RKO (cell line): ENCODE measurements at regions not wholly inside any gene's neighbourhood (a gene's known extent, or its start where the extent isn't known, plus 50 kb on each side); places are given as distances from the start of the nearest gene placed in this dataset.

Source experiments
- DNase-seq: peaks from one replicate; pipeline ENCODE4 v3.0.0-alpha.2; 2016; ENCODE audit warnings: low spot score

DNA sequence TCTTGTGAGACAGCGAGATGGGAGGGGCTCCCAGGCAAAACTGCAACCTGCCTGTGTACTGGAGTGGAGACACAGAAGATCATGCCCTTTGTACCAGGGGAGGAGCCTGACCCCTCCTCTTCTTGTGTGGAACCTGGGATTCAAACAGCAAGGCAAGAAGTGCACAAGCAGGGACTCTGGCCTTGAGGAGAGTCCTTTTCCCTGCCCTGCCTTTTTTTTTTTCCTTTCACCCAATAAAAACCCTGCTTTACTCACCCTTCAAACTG, 251.8 kb upstream of the OPRM1 start:
- no peak for DNase-seq

DNA sequence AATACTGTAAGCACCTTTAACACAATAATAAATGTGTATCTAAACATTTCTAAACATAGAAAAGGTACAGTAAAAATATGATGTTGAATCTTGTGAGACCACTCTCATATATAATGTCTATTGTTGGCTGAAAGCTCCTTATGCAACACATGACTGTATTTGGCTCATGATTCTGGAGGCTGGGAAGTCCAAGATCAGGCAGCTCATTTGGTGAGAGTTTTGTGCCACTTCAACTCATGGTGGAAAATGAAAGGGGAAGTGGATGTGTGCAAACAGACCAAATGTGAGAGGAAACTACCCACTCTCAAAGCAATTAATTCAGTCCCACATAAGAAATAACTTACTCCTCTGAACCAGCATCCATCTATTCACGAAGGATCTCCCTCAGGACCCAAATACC, 257.7 kb upstream of the OPRM1 start:
- DNase-seq = no peak

DNA sequence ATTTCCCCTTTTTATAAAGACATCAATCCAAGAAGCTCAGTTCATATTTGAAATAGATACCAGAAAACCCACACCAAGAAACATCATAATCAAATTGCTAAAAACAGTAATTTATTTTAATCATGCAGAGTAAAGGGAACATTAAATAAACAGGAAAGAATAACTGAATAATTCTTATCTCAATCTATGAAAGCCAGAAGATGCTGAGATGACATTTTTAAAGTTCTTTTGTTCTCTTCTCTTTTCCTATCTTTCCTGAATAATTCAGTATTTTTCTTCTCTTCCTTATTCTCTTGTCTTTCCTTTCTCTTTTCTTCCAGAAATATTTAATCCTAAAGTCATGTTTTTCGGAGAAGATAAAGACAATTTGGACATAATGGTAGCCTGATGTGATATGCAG, 259.0 kb upstream of the OPRM1 start:
- no peak for DNase-seq

DNA sequence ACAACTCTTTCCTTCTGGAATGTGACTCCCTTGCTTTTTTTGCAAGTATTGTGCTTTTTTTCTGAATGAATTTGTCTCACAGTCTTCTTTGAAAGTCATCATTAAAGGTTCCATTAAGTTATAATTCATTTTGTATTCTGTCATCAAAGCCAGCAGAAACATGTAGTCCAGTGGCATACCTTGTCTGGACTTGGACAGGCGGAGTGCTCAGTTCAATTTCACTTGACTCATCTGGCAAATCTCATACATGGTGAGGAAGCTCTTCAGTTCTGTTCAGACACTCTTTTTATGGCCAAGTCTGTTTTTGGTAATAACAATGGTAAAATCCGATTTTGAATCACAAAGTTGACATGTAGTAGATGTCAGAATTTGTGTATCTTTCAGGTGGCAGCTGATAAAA, 260.8 kb upstream of the OPRM1 start:
- DNase-seq = no peak

DNA sequence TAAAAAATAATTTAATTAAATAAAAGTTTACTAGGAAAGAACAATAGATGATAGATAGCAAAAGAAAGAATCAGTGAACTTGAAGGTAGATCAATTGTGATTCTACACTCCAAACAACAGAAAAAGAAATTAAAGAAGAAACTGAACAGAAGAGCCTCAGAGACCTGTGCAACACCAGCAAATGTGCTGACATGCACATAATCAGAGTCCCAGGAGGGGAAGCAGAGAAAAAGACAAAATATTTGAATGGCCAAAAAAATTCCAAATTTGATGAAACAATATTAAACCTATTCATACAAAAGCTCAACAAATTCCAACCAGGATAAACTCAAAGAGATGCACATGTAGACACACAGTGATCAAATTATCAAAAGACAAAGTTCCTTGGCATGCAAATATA, 267.5 kb upstream of the OPRM1 start:
- no peak for DNase-seq

DNA sequence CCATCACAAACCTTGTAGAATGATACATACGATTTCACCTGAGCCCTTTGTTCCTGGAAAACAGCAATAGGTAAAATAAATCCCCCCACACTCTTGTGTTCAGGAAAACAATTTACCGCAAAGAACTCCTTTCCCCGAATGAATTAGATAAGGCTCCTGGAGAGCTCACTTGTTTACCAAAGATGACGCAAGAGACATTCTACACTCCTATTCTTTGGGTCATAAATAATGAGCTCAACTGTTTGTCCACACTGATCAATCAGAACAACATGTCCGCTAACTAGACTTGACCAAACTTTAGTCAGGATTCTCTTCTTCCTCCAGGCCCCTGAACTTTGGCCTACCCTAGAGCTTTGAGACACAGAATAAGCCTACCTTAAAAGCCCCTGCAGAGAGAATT, 271.9 kb upstream of the OPRM1 start:
- DNase-seq = no peak

DNA sequence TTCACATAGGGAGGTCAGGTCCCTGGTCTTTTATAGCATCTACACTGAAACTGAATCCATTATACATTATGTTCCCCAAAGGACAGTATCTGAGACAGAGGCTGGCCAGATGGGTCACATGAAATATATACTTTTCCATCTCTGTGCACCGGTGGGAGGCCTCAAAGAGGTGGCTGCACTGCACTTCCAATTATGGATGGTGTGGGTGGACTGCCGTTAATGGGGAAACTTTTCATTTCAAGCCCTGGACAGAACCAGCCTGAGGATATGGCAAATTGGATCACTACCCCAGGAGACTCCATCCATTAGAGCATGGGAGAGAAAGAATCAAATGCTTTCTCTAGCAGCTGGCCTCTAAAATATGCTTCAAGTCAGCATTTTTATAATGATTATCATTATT, 280.5 kb upstream of the OPRM1 start:
- DNase-seq = no peak

DNA sequence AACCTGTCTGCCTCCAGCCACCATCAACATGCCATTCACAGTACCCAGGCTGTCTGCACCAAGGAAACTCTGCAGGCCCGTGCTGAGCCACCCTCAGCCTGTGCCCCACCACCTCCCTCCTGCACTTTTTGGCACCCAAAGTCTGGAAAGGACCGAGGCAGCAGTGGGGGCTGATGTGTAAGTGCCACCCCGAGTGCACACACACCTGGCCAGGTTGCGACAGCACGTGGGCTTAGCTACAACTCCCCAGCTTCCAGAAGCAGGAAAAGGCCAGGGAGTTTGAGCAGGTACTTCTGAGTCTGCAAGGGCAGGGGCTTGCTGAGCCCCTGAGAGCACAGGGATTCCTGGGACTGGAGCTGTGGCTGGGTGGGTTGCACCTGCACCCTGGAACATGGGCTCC, 303.3 kb upstream of the OPRM1 start:
- no peak for DNase-seq

DNA sequence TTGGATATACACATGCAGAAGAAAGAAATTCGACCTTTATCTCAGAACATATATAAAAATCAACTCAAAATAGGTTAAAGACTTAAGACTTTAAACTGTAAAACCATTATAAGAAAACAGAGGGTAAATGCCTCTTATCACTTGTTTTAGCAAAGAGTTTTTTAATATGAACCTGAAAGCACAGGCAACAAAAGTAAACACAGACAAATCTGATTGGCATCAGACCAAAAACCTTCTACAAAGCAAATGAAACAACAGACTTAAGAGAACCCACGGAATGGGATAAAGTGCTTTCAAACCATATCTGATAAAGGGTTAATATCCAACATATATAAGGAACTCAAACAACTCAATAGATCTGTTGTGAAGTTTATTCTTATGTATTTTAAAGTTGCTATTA, 309.9 kb upstream of the OPRM1 start:
- no peak for DNase-seq

DNA sequence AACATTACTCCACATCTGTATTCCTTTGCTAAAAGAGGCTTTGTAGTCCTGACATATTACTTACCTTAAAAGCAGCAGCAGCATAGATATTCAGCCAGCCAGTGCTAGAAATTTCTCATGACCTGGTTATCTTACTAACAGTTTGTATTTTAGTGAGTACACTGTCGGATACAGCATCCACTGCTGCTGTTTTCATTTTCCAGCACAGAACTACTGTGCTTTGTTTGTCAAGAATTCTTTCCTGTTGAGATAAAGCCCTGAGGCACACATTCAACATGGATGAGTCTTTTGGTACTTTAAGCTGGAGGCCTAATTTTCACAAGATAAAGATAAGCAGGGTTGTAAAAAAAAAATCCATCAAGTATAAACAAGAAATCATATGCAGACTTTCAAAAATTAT, 311.2 kb upstream of the OPRM1 start:
- DNase-seq = no peak

DNA sequence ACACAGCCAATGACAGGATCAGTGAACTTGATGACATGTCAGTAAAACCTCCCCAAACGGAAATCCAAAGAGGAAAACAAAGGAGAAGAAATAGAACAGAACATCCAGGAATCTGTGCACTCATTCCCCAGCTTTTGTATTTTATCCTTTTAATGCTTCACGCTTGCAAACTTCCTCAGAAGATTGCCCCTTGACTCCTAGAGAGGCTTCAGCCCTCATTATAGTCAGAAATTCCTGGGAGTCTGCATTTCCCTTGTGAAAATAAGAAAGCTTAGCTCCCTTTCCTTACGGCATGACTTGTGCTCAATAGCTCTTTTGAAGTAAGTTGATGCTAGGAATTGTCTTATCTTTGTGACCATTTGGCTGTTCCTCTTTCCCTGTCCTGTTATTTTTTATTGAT, 313.6 kb upstream of the OPRM1 start:
- no peak for DNase-seq

DNA sequence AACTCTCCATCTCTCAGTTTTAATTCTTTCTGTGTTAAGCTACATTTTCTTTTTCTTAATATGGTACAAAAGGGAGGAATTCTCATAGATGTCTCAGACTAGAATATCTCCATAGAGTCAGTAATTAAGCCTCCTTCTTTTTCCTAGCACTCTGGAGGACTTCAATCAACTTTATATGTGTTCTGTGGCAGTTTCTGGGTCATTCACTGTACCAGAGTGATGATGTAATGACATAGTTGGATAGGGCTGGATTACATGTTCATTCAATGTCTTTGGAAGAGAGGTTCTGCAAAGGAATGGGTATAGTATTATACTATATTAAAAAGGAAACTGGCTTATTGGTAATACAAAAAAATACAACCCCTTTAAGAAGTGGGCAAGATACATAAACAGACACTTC, 318.3 kb upstream of the OPRM1 start:
- no peak for DNase-seq

DNA sequence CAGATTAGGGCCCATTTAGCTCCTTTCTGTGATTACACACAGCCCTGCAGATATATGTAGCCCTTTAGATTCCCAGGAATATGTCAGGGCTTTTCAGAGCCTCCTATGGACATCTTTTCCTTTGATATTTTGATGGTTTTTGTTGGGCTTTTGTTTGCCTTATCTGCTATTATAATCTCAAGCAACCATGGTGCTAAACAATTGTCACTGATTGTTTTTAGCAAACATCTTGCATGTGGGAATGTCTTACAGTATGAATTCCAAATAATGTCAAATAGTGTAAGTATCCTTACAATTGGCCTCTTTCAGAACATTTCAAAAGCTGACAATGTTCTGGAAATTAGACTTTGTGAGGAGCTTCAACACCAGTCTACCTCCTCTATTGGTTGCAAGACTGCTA, 333.6 kb upstream of the OPRM1 start:
- DNase-seq = no peak

DNA sequence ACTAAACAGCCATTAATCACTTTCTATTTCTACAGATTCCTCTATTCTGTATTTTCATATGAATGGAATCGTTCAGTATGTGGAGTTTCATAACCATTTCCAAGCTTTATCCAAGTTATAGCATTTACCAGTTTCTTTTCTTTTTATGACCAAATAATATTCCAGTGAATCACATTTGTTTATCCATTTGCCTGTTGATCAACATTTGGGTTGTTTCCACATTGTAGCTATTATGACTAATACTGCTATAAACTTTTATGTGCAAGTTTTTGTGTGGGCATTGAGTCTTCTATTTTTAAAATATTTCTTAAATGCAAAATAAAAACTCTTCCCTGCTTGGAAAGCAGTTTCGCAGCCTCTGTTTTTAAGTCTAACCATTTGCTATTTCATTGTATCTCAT, 336.4 kb upstream of the OPRM1 start:
- no peak for DNase-seq

DNA sequence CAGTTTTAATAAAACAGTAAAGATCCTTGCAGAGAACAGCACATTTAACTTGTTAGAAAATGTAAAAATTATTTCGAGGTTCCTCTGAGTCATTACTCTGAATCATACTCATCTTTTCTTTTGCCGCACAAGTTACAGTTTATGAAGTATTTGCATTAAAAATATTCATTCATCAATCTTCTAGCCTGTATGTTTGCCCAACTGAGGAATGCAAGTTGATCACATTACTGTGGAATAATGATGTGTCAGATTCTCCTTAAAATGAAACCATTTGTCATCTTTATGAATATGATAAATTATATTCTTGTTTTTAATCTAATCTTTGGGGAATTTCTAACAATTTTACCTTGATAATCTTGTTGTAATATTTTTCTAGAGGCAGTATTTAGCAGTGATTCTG, 340.4 kb upstream of the OPRM1 start:
- peak; percentile 2 for DNase-seq

DNA sequence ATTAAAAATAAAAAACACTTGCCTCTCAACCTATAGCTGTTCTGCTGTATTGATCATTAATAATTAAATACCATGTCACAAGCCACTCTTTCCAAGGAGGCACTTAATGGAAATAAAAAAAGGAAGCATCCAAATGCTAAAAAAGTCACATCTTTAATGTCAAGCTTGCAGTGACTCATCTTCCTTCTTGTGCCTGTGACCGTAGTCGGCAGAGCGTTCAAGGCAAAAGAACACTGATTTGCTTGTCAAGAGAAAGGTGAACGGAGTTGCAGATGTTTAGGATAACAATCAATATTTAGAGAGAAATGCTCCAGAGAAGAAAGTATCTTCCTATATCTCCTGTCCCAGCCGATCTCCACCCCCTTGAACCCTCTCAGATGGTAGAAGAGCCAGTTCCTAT, 341.0 kb upstream of the OPRM1 start:
- DNase-seq = no peak

DNA sequence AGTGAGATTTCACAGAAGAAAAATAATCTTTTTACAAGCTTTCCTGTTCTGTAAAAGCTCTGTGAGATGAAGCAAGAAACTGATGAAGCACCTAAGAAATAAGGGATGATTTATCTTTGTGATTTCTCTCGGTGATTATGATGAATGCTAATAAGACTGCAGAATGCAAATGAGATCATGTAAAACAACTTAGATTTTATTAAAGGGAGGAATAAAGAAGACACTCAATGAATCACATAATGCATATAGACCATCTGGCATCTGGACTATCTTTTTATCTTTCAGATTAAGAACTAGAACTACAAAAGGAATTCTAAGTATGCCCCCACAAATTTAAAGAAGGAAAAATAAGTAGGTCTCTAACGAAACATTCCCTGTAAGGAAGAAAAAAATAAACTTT, 361.5 kb upstream of the OPRM1 start:
- no peak for DNase-seq

DNA sequence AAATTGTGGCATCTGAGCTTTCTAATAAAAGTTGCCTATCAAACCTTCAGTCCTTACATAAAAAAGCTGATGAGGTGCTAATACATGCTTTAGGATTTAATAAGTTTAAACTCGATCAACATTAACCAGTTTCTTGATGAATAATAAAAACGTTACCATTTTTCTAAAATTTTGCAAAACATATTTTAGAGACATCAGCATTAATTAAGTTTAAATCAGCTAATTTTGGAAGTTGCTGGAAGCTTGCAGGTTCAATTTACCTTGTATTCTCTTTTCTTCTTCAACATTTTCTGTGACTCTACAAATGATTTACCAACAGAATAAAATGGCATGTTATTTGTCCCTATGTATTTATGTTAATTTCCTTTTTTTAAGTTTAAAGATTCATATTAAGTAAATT, 365.3 kb upstream of the OPRM1 start:
- DNase-seq = no peak

DNA sequence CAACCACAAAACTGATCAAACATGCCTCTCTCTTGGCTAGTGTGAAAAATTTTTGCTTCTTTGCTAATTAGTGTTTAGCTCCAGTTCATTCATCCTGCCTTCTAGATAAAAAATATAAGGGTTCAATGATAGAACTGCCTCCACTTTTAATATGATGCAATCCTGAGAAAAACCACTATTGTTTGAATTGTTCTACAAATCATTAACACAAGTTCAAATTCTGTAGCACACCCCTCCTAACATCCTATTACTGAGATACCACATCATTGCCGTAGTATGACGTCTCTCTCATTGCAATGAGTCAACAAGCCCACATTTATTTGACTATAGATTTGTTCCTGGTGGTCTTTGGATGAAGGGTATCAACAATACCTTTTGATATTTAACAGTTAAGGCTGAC, 365.8 kb upstream of the OPRM1 start:
- no peak for DNase-seq

DNA sequence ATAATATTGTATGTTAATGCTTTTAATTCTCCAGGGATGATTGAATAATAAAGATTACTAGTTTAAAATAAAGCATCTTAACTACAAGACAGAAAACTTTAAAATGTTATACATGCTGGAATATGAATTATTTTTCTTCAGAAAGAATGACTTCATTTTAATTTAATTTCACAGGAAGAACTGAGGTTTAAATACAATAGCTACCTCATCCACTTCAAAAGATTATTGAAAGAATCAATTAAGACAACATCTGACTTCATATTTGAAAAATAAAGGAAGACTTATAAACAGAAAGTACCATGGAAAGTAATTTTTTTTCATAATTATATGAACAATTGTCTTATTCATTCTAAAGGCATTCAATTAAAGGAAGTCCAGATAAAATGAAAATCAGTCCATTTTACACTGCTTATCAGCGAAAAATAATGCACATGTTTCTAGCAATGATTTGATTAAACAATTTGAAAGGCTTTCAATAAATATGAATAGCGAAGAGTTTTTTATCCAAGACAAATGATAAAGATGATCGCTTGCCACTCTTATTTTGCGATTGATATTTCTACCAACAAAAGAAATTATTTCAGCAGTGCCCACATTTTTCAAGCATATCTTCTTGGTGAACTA, 368.5 kb upstream of the OPRM1 start:
- DNase-seq = no peak

DNA sequence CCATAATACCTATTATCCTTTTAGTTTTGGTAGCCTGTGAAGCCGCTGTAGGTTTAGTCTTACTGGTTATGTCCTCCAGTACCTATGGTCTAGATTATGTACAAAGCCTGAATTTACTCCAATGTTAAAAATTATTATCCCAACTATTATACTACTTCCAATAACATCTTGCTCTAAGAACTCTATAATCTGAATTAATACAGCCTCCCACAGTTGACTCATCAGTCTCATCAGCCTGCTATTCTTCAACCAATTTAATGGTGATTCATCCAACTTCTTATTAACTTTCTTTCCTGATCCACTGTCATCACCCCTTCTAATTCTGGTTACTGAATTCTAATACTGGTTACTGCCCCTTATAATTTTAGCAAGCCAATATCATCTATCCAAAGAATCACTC, 370.3 kb upstream of the OPRM1 start:
- DNase-seq = no peak

DNA sequence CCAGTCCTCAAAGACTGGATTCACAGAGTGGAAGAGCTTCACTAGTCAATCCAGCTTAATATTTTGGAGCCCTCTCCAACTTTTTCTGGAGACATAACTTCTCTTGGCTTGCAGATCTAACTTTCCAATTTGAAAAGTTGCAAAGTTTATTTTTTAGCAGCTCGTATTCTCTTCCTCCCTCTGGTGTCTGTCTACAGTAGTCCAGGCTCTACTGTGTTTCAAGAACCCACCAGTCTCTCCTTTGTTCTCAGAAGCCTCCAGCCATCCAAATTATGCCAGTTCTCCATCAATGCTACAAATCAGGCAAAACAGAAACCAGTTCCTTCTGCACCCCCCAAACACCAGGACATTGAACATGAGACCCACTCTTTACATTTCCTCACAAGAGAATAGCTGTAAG, 376.1 kb upstream of the OPRM1 start:
- DNase-seq = peak; percentile 7

DNA sequence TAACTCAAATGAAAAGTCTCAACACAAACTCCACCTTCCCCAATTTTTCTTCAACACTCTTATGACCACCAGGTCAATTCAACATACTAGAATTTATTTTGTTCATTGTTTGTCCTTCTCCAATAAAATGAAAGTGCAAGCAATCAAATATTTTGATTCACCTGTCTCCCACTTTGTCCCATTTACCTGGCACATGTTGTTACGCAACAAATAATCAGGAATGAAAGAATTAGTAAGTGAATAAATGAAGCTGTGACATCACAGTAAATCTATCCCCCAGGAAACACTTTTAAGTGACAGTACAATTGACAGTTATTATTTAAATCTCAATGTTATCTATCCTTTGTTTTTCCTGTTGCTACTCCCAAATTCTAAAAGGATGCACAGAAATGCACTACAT, 393.7 kb upstream of the OPRM1 start:
- no peak for DNase-seq

DNA sequence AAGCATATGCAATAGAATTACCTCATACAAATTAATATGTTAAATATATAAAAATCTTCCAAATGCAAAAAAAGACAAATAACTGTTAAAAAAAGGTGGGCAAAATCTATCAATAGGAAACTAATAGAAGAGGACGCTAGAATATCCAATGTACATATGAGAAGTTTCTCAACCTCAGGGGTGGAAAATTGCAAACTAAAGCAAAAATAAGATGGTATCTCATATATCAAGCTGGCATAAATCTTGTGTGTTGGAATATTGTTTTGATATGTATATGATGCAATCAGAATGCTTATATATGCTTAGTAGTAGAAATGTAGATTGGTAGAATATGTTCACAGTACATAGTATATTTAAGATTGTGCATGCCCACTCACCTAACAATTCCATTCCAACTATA, 395.0 kb upstream of the OPRM1 start:
- DNase-seq = no peak

DNA sequence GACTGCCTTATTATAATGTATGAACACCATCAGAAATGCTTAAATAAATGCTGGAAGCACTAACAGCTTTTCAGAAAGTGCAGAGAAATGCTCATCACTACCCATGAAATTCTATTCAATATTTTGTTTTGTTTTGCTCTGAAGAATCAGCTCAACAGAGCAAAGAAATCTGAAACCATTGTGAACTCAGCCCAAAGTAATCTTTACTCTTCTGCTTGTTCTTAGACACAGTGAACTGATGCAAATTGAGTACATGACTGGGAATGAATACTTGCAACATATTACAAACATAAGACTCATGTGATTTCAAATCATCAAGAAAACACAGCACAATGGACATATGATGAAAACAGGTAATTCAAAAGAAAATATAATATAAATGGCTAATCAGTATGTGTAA, 404.6 kb upstream of the OPRM1 start:
- no peak for DNase-seq
